A549 (cell line): ENCODE measurements at regions not wholly inside any gene's neighbourhood (a gene's known extent, or its start where the extent isn't known, plus 50 kb on each side); places are given as distances from the start of the nearest gene placed in this dataset.

ENCODE experiments used
- CEBPB ChIP-seq, 2 experiments: fragments of >200 bp in 1 of 2; sonication (Bioruptor Twin) in 1 of 2; formaldehyde crosslinking in 1 of 2; IDR thresholded peaks; 2 replicates each; pipeline ENCODE4 v1.6.1; 2012 to 2016
- TF ChIP-seq, protein P1 (sequence below): fragments of >200 bp; sonication (Bioruptor Twin); formaldehyde crosslinking; IDR thresholded peaks from 3 replicates; pipeline ENCODE4 v1.5.1; 2016

DNA sequence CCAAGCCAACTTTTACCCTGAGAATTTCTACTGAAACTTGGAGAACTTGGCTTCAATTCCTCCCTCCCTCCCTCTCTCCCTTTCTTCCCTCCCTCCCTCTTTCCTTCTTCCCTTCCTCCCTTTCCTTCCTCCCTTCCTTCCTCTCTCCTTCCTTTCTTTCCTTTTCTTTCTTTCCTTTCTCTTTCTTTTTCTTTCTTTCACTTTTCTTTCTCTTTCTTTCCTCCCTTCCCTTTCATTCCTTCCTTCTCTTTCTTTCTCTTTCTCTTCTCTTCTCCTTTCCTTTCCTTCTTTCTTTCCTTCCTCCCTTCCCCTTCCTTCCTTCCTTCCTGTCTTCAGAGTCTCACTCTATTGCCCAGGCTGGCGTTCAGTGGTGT, 268.1 kb upstream of the SDK2 start:
- TF ChIP-seq, protein P1, sequence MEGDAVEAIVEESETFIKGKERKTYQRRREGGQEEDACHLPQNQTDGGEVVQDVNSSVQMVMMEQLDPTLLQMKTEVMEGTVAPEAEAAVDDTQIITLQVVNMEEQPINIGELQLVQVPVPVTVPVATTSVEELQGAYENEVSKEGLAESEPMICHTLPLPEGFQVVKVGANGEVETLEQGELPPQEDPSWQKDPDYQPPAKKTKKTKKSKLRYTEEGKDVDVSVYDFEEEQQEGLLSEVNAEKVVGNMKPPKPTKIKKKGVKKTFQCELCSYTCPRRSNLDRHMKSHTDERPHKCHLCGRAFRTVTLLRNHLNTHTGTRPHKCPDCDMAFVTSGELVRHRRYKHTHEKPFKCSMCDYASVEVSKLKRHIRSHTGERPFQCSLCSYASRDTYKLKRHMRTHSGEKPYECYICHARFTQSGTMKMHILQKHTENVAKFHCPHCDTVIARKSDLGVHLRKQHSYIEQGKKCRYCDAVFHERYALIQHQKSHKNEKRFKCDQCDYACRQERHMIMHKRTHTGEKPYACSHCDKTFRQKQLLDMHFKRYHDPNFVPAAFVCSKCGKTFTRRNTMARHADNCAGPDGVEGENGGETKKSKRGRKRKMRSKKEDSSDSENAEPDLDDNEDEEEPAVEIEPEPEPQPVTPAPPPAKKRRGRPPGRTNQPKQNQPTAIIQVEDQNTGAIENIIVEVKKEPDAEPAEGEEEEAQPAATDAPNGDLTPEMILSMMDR, result no peak
- TF ChIP-seq CEBPB (IDR thresholded peaks at IDR 0.05), result no peak
